Brain microvascular endothelial cell (primary cell): ENCODE measurements at regions not wholly inside any gene's neighbourhood (a gene's known extent, or its start where the extent isn't known, plus 50 kb on each side); places are given as distances from the start of the nearest gene placed in this dataset.

ENCODE experiments used
- DNase-seq: peaks from one replicate; pipeline ENCODE4 v3.0.0-alpha.2; 2020
- H3K27ac ChIP-seq: fragments of 250-450 bp; sonication (Bioruptor Pico); 2 replicates; pipeline ENCODE4 v1.5.1; 2020; ENCODE audit warnings: mild to moderate bottlenecking, moderate library complexity
- H3K27me3 ChIP-seq: fragments of 250-450 bp; sonication (Bioruptor Pico); replicated peaks from 2 replicates; pipeline ENCODE4 v1.5.1; 2020; ENCODE audit warnings: mild to moderate bottlenecking
- H3K36me3 ChIP-seq: fragments of 250-450 bp; sonication (Bioruptor Pico); replicated peaks from 2 replicates; pipeline ENCODE4 v1.5.1; 2020; ENCODE audit warnings: mild to moderate bottlenecking
- H3K4me3 ChIP-seq: 2 replicates; pipeline ENCODE4 v1.5.1; 2011; ENCODE audit warnings: low read depth, mild to moderate bottlenecking, control low read depth, low read length, moderate library complexity
- in situ Hi-C: cut with HindIII; loops from 2 replicates; pipeline ENCODE4 v1.10.0; 2017; ENCODE audit warnings: low sequenced_read_pairs, low pct_ligation_motif_present
- TF ChIP-seq, protein P1 (sequence below): IDR thresholded peaks from 2 replicates; pipeline ENCODE4 v1.5.1; 2011; ENCODE audit warnings: low read depth, mild to moderate bottlenecking, moderate library complexity, low read length, control low read depth, inconsistent platforms; ENCODE audit errors: missing control alignments

DNA sequence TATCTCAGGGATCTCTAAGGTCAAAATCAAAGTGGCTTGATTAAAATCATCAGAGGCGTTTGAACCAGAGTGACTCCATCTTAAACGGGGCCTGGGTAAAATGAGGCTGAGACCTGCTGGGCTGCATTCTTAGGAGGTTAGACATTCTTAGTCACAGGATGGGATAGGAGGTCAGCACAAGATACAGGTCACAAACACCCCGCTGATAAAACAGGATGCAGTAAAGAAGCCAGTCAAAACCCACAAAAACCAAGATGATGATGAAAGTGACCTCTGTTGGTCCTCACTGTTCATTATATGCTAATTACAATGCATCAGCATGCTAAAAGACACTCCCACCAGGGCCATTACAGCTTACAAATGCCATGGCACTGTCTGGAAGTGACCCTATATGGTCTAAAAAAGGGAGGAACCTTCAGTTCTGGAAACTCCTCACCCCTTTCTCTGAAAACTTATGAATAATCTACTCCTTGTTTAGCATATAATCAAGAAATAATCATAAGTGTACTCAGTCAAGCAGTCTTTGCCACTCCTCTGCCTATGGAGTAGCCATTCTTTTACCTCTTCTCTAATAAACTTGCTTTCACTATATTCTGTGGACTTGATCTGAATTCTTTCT lies 143.3 kb upstream of the SLCO3A1 start:
- DNase-seq = no peak

DNA sequence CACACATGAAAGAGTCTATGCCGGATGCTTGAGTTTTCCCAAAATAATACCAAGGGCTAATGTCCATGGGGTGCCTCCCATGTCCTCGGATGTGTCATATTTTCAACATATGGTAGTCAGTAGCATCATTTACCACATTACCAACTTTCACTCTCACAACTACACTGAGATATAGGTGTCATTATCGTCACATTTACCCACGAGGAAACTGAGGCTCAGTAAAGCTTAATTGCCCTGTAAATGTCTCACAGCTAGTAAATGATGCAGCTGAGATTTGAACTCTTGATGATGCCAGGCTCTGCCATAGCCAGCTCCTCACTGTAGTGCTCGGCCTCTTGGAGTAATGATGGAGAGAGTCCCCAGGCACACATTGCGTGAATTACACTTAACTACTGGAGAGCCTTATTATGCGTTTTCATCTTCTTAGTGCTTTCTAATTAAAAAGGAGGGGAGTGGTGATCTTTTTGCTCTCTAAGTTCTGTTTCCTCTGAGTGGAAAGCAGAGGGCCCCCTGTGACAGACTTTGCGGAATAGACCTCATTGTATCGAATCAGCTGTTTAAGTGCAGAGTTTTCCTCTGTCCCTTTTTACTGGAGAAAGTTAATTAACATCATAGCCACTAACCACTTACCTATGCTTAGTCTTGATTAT lies 142.0 kb upstream of the SLCO3A1 start:
- in situ Hi-C loops = no loop called here
- Histone ChIP-seq H3K27ac (no peak overlapping the region), H3K36me3 (no peaks in the 10 kb centered on the region), H3K4me3 (no peak overlapping the region), H3K27me3 (no peaks in the 10 kb centered on the region)
- no peak for DNase-seq
- TF ChIP-seq, protein P1, sequence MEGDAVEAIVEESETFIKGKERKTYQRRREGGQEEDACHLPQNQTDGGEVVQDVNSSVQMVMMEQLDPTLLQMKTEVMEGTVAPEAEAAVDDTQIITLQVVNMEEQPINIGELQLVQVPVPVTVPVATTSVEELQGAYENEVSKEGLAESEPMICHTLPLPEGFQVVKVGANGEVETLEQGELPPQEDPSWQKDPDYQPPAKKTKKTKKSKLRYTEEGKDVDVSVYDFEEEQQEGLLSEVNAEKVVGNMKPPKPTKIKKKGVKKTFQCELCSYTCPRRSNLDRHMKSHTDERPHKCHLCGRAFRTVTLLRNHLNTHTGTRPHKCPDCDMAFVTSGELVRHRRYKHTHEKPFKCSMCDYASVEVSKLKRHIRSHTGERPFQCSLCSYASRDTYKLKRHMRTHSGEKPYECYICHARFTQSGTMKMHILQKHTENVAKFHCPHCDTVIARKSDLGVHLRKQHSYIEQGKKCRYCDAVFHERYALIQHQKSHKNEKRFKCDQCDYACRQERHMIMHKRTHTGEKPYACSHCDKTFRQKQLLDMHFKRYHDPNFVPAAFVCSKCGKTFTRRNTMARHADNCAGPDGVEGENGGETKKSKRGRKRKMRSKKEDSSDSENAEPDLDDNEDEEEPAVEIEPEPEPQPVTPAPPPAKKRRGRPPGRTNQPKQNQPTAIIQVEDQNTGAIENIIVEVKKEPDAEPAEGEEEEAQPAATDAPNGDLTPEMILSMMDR = no peak

More for the DNA sequence above, 143.3 kb upstream of the SLCO3A1 start:
- Histone ChIP-seq H3K27ac (no peak overlapping the region), H3K36me3 (no peaks in the 10 kb centered on the region), H3K4me3 (no peak overlapping the region), H3K27me3 (no peaks in the 10 kb centered on the region)
- in situ Hi-C loops = no loop called here
- TF ChIP-seq, protein P1 = no peak

DNA sequence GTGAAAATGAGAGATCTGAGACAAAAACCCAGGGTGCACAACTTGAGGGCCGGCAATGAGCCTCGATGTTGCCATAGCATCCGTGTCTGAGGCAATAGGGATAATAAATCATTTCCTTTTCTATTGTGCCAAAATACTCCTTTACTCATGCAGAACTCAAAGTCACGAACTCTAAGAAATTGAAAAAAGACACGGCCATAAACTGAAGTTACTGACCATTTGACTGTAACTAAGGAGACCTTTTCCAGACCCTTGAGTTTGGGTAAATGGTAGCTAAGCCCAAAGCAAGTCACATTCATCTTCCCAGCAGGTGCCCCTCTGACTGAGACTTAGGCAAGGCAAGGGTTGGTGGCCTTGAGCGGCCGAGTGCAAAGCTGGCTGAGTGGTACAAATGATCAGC lies 141.2 kb upstream of the SLCO3A1 start:
- TF ChIP-seq, protein P1 = no peak
- in situ Hi-C loops = no loop called here
- H3K27me3 ChIP-seq = no peaks in the 10 kb centered on the region
- H3K27ac ChIP-seq = no peak overlapping the region
- no peak for DNase-seq
- no peak overlapping the region for H3K4me3 ChIP-seq
- no peaks in the 10 kb centered on the region for H3K36me3 ChIP-seq

DNA sequence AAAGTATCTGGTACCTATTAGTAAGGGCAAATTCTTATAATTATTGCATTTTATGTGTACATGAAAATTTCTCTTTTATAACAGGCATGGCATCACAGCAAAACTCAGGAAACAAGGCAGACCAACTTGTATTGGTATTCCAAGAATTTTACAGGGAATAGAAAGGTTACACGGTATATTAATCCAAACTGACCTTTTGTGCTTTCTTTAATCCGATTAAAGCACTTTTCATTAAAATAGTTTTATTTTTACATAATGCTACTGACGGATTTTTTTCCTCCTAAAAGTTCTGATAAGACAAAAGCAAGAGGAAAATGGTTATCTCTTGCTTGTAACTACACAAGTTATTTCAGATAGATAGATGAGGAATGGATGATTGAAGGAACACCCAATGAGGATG lies 137.0 kb upstream of the SLCO3A1 start:
- H3K36me3 ChIP-seq = no peaks in the 10 kb centered on the region
- no peak overlapping the region for H3K4me3 ChIP-seq
- TF ChIP-seq, protein P1 = no peak
- no peaks in the 10 kb centered on the region for H3K27me3 ChIP-seq
- no peak overlapping the region for H3K27ac ChIP-seq
- in situ Hi-C loops = no loop called here
- DNase-seq = no peak

DNA sequence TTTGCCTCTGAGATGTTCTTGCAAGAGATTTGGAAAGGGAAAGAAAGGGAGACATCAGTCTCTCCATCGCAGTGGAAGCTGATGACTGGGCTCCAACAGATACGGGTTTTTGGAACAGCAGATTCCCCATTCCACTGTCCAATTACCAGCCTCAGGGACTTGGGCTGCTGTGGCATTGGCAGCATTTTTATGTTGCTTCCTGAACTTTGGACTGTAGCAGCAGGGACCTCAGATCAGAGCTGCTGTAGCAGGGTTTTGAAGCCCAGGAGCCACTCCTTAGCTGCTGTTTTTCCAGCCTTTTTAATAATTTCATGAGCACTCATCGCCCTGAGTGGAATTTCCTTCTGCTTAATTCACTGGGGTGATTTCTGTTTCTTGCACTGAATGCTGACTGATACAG lies 135.7 kb upstream of the SLCO3A1 start:
- H3K4me3 ChIP-seq = no peak overlapping the region
- no peak for DNase-seq
- in situ Hi-C loops = no loop called here
- TF ChIP-seq, protein P1 = no peak
- no peaks in the 10 kb centered on the region for H3K27me3 ChIP-seq
- H3K27ac ChIP-seq = no peak overlapping the region
- no peaks in the 10 kb centered on the region for H3K36me3 ChIP-seq

DNA sequence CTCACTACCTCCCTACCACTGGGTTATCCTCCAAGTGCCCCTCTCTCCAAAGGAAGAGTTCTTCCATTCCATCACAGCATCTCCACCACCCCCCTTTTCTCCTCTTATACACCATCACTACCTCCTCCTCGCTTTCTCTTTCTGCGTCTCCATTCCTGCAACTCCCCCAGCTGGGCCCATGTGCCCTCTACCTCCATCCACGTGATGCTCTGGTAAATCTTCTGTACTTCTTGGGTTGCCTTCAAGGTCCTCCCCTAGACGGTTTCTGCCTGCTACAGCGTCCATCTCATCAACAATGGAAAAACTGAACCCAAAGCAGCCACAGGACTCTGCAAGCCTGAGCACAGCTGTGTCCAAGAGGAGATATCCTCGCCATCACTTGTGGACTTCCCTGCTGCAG lies 129.5 kb upstream of the SLCO3A1 start:
- TF ChIP-seq, protein P1 = no peak
- no peak for DNase-seq
- no peaks in the 10 kb centered on the region for H3K36me3 ChIP-seq
- H3K27me3 ChIP-seq = no peaks in the 10 kb centered on the region
- no peak overlapping the region for H3K4me3 ChIP-seq
- in situ Hi-C loops = no loop called here
- H3K27ac ChIP-seq = no peak overlapping the region
